ENCODE measurements at regions not wholly inside any gene's neighbourhood (a gene's known extent, or its start where the extent isn't known, plus 50 kb on each side); places are given as distances from the start of the nearest gene placed in this dataset.

DNA sequence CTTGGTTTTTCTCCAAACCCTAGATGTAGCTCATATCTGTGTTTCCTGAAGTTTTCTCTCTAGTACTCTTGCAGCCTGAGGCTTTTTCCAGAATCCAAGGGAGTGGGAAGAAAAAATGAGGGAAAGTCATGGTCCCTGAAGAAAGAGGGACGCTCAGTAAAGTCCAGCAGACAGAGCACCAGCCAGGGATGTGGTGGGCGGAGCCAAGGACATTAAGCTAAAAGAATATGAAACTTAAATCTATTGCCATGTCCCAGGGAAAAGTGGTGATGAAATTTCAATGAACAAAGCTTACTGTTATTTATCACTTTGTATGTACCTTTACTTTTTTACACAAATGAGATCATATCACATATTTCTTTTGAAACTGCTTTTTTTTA is 430.2 kb downstream of the USP25 start:
- ChIA-PET CTCF (interaction anchor here (0.7 kb wide), 1 partner anchor 148 kb away, joined by 4 read pairs; no protein-coding TSS in a partner anchor), POLR2A (no interaction called here)

- CTCF ChIA-PET, result no interaction called here
- POLR2A ChIA-PET, result no interaction called here
Measured at GRCh38 chr21:16162953-16163352, 433.2 kb downstream of the USP25 start.

GRCh38 chr21:16169102-16169511 is 439.3 kb downstream of the USP25 start:
- CTCF ChIA-PET, result no interaction called here

DNA sequence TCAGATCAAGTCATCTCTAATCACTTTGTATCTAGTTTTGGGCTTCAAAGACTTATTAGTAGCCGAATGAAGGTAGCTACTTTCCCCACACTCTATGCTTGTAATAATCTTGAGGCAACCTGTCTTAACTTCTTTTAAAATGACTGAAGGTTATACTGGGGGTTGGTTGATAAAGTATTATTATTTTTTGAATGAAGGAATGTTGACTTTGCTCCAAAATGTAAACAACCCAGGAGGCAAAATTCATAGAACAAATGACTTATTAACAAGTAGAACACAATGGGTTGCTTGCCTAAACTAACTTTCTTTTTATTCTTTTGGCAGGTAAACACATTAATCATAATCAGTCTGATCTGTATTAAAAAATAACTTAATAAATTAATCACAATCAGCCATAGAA is 440.0 kb downstream of the USP25 start:
- POLR2A ChIA-PET, result no interaction called here
- CTCF ChIA-PET, result no interaction called here

More at GRCh38 chr21:16169102-16169511, 439.3 kb downstream of the USP25 start:
- POLR2A ChIA-PET, result no interaction called here

DNA sequence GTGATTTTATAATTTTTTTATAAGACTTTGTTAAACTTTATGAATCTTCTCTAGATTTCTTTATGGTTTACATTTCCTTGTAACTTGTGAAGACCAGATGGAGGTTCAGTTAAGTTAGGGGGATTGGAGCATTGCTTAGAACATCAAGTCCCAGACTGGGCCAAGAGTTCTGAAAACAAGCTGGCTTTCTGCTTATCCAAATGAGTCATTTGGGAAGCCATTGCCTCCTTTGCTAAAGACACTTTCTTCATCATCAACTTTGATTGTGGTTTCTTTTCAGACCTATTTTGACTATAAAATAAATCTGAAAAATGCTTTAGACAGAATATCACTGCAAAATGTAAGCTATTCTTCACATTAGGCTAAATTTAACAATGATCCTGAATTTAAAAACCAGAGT is 446.8 kb downstream of the USP25 start:
- POLR2A ChIA-PET, result interaction anchor here (0.5 kb wide), 1 partner anchor 13 kb away, joined by 4 read pairs; no protein-coding TSS in a partner anchor
- CTCF ChIA-PET, result no interaction called here

GRCh38 chr21:16177532-16177931 is 447.8 kb downstream of the USP25 start:
- POLR2A ChIA-PET, result no interaction called here
- CTCF ChIA-PET, result no interaction called here

- ChIA-PET CTCF (no interaction called here), POLR2A (no interaction called here)
Measured at GRCh38 chr21:16179773-16180172, 450.0 kb downstream of the USP25 start.

DNA sequence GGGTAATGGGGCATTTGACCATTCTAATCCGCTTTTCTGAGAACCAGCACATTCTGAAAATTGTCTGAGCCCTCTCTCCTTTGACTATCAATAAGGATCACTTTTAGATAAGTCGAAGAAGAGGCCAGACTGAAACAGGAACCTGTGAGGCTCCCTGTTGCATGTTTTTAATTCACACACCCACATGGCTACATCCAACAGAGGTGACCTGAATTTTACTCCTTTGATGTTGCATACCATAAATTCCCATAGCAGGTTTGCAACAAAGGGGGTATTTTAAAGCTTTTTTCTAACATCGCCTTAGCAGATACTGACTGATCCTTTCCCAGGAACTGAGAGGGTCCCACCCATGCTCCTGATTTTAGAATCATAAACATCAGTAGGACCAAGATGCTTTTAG is 450.8 kb downstream of the USP25 start:
- ChIA-PET POLR2A (no interaction called here), CTCF (no interaction called here)

DNA sequence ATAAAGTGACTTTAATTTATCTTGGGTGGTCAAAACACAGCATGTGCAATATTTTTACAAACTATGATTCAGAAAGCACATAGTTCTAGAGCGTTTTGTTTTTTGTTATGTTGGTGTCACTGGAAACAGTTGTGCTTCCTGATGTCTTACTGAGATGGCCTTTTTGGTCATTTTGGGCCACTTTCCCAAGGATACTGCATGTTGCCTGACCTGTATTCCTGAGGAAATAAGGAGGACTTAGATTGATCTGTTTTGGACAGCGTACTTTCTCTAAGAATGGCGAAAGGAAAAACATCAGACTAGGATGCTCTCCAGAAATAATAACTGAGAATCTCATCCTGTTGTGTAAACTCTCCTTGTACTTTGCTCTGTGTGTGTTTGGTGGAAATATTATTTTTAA is 451.2 kb downstream of the USP25 start:
- CTCF ChIA-PET, result no interaction called here
- POLR2A ChIA-PET, result no interaction called here

- ChIA-PET POLR2A (no interaction called here), CTCF (no interaction called here)
Measured at GRCh38 chr21:16185766-16186165, 456.0 kb downstream of the USP25 start.

GRCh38 chr21:16186742-16187141 is 457.0 kb downstream of the USP25 start:
- CTCF ChIA-PET, result no interaction called here
- POLR2A ChIA-PET, result no interaction called here

DNA sequence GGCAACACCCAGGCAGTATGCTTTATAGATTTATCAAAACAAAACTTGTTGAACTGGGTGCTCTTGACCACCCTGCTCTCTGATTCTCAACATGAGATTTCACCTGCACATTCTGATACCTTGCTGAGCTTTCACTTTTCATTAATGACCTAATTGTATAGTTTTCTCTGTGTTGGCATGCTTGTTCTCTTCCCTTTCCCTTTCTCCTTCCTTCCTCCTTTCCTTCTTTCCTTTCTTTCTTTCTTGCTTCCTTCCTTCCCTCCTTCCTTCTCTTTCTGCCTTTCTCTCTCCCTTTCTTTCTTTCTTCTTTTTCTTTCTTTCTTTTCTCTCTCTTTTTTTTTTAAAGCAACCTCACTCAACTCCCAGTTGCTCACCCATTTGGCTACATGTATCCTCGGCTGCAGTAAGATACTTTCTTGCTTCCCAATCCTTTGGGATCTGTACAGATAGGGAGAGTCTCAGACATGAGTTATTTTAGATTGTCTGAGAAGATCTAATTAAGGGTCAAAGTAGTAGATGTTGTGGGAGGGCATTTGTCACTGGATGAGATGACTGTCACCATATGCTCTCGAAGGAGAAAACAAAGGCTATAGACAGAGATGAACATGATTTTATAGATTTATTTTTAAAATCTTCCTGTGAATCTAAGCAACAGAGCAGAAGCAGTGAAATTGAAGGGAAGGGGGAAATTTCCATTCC is 458.0 kb downstream of the USP25 start:
- ChIA-PET CTCF (no interaction called here), POLR2A (no interaction called here)

DNA sequence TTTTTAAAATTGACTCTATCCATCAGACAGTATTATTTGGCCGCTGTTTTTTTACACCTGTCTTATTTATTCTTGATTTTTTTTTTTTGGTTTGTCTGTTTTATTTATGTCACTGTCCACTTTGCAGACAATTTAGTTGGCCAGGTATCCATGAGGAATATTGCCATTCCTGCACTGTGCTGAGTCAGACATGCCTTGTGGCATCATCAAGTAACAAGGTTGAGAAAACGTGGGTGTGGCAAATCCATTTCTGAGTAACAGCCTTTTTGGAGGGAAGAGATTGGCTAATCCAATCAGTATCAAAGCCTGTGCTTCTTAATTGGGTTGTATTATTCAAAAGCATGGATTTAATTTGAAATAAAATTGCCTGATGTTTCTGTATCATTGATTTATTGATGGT is 463.1 kb downstream of the USP25 start:
- CTCF ChIA-PET, result no interaction called here

DNA sequence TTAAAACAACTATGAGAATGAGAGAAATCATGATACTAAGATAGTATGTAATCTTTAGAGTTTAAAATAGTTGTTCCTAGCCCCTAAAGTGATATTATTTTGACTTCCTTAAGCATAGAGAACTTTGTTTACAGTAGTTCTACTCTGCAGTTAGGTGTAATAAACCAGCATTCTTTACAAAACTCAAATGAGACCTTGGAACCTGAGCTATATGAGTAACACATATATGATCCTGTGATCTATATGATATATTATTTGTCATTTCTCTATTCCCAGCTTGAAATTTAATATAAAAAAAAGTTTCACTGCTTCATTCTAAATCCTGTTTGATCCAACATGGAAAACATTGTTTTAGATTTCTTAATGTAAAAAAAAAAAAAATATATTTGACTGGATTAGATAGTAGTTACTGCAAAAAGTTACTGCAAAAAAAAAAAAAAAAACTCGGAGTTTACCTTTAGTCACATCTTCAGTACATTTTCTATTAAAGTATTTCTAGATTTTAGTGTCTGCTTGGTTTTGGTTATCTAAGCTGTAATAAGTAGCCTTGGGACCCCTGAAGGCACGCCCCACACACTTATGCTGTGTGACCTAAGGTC is 463.8 kb downstream of the USP25 start:
- POLR2A ChIA-PET, result no interaction called here
- CTCF ChIA-PET, result no interaction called here

More for the DNA sequence above, 463.1 kb downstream of the USP25 start:
- POLR2A ChIA-PET, result no interaction called here

DNA sequence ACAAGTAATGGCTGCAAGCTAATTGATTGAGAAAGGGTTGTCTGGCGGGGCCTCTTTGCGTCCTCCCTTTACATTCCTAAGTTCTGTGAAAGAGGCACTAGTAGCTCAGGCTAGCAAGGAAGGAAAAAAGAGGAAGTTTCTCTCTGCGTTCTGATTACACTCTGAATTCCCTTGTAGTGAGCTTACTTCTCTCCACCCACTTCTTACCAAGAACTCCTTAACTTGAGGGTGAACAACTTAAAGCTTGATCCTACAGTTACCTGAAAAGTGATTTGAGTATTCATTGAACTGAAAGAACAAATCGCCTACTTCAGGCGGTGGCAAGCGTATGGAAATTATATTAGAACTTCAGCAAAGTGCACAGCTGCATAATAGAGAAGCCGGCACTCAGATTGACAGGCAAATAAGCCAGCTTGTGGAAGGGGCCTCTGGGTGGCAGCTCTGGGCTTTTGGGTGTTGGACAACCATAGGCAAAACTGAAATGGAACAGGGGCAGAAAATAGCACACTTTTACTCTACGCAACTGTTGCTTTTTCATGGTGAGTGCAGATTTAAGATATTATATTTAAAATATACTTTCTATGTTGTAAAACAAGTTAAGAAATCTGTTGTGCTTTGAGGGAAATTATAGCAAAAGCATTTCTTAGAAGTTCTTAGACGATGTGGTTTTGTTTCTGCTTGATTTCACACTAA is 464.5 kb downstream of the USP25 start:
- CTCF ChIA-PET, result no interaction called here
- POLR2A ChIA-PET, result no interaction called here

GRCh38 chr21:16194788-16195537 is 465.2 kb downstream of the USP25 start:
- CTCF ChIA-PET, result no interaction called here

GRCh38 chr21:16195538-16195910 is 465.7 kb downstream of the USP25 start:
- POLR2A ChIA-PET, result no interaction called here
- CTCF ChIA-PET, result no interaction called here

More at GRCh38 chr21:16194788-16195537, 465.2 kb downstream of the USP25 start:
- POLR2A ChIA-PET, result no interaction called here

DNA sequence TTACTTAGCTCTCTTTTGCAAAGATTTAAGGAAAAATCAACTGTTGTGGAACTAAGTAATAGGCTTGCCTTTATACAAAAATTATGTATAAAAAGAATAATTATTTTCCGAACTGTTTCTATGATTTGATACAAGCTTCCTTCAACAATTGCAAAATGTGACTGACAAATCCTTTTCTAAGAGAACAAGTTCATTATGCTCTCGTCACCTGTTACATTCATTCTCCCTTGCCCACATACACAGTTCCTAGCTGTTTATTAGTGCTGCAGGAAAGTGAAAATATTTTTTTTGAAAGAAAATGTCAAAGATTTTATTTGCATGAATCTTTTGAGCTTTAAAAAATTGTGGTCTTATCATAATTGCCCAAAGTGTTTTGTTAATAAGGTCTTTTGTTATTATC is 466.2 kb downstream of the USP25 start:
- CTCF ChIA-PET, result no interaction called here

DNA sequence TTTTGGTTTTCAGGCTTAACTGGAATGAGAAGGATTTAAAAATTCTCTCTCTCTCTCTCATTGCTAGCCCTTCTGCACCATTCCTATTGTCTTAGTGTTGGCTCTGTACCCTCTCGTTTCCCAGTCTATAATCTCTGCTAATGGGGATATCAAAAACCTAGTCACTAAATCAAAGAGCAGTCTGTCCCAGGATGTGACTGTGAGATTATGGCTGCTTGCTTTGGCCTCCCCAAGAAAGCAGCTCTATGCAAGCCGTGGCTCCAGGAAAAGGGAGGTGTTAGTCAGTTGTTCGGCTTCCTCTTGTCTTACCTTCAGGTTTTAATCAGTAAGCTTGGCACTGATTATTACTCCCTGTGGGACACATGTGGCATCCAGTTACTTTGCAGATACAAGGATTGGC is 468.8 kb downstream of the USP25 start:
- CTCF ChIA-PET, result no interaction called here
- POLR2A ChIA-PET, result no interaction called here

More for the DNA sequence above, 466.2 kb downstream of the USP25 start:
- POLR2A ChIA-PET, result no interaction called here

DNA sequence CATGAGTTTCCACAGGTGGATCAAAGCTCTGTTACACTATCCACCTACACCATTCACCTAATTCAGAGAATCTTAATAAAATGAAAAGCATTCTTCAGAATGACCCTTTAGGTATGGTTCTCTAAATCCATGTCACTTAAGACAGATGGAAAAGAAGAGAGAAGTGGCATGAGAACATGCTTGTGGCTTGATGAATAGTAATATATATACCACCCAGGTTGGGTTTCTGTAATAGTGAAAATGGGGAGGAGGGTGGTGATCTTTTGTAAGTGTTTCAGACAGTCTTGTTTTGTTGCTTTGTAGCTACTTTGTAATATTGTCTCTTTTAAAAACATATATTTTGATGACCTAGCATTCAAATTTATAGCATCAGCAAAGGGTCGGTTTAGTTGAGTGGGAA is 469.8 kb downstream of the USP25 start:
- POLR2A ChIA-PET, result no interaction called here
- CTCF ChIA-PET, result no interaction called here

DNA sequence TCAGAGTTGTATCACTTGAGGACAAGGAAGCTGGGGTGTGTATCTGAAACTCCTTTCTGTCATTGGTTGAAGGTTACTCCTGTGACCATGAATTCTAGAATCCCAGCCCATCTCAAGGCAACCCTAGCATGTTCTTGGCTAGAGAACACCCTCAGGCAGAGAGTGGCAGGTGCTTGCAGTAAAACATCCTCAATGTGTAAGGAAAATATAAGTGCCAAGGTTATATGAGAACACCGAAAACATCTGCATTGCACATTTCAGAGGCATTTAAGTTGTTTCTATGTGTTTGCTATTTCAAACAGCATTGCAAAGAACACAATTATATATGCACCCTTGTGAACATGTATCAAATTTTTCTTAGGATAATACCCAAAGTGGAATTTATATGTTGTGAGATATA is 471.9 kb downstream of the USP25 start:
- POLR2A ChIA-PET, result no interaction called here
- CTCF ChIA-PET, result no interaction called here

Data from activated CD8-positive, alpha-beta memory T cell treated with anti-CD3 and anti-CD28 coated beads for 36 hours (primary cell).